HG03139 (cell line): ENCODE measurements at regions not wholly inside any gene's neighbourhood (a gene's known extent, or its start where the extent isn't known, plus 50 kb on each side); places are given as distances from the start of the nearest gene placed in this dataset.
A peak's percentile ranks its signal among the peaks of the same experiment; 100 is the strongest.
"Not testable (repeated sequence)": the region's sequence is repeated elsewhere in the genome, so short reads cannot be mapped to it uniquely, and the experiment has no call there.

Source experiments
- ATAC-seq: cut with Tn5 transposase; IDR thresholded peaks from one replicate; pipeline ENCODE4 v1.9.1; 2021; ENCODE audit not compliant: unreplicated experiment

- ATAC-seq, result peak; percentile 72
Observed at GRCh38 chr12:84502907-84503787, 409.5 kb downstream of the SLC6A15 start.

GRCh38 chr12:84502180-84502860 is 410.3 kb downstream of the SLC6A15 start:
- ATAC-seq, result no peak

- ATAC-seq, result no peak
Observed at GRCh38 chr12:84497819-84498218, 414.8 kb downstream of the SLC6A15 start.

- ATAC-seq, result no peak
Observed at GRCh38 chr12:84495711-84496110, 416.9 kb downstream of the SLC6A15 start.

- no peak for ATAC-seq
Observed at GRCh38 chr12:84492351-84492883, 420.2 kb downstream of the SLC6A15 start.

GRCh38 chr12:84484798-84485197 is 427.8 kb downstream of the SLC6A15 start:
- ATAC-seq, result no peak

- no peak for ATAC-seq
Observed at GRCh38 chr12:84480803-84481202, 431.8 kb downstream of the SLC6A15 start.

GRCh38 chr12:84470361-84470760 is 442.2 kb downstream of the SLC6A15 start:
- no peak for ATAC-seq

GRCh38 chr12:84464616-84465015 is 448.0 kb downstream of the SLC6A15 start:
- no peak for ATAC-seq

GRCh38 chr12:84463741-84464495 is 448.7 kb downstream of the SLC6A15 start:
- ATAC-seq, result no peak

- no peak for ATAC-seq
Observed at GRCh38 chr12:84455598-84455997, 457.0 kb downstream of the SLC6A15 start.

GRCh38 chr12:84446478-84446877 is 466.1 kb downstream of the SLC6A15 start:
- not testable (repeated sequence) for ATAC-seq

- ATAC-seq, result no peak
Observed at GRCh38 chr12:84436134-84436533, 476.5 kb downstream of the SLC6A15 start.

GRCh38 chr12:84435682-84436081 is 476.9 kb downstream of the SLC6A15 start:
- ATAC-seq, result no peak

- ATAC-seq, result no peak
Observed at GRCh38 chr12:84422340-84422739, 490.3 kb downstream of the SLC6A15 start.

- no peak for ATAC-seq
Observed at GRCh38 chr12:84421103-84421502, 491.5 kb downstream of the SLC6A15 start.

- ATAC-seq, result no peak
Observed at GRCh38 chr12:84416626-84417025, 496.0 kb downstream of the SLC6A15 start.

GRCh38 chr12:84415946-84416345 is 496.7 kb downstream of the SLC6A15 start:
- no peak for ATAC-seq

GRCh38 chr12:84413656-84414055 is 498.9 kb downstream of the SLC6A15 start:
- ATAC-seq, result no peak

- ATAC-seq, result no peak
Observed at GRCh38 chr12:84412226-84412625, 500.4 kb downstream of the SLC6A15 start.

- ATAC-seq, result no peak
Observed at GRCh38 chr12:84411031-84411430, 501.6 kb downstream of the SLC6A15 start.
